ENCODE measurements at regions not wholly inside any gene's neighbourhood (a gene's known extent, or its start where the extent isn't known, plus 50 kb on each side); places are given as distances from the start of the nearest gene placed in this dataset.

DNA sequence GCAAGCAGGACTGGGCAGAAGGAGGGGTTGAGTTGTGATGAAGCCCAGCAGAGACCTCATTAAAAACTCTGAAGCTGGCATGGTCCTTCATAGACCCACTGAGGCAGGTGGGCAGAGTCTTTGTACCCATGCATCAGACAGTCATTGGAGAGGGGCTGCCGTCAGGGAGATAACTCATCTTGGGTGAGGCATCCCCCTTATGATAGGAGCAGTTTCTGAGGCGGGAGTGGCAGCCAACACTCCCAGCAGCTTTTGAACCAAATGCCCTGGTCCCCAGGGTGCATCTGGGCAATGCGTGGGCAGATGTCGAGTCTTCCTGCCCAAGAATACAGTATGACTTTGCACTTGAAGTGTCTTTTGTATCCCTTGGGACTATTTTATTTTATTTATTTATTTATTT, 68.1 kb downstream of the HTR5A start:
- no peak for DNase-seq (ENCODE audit: low read depth)

- DNase-seq (ENCODE audit: low read depth), result no peak
These were observed 71.4 kb downstream of the HTR5A start for GRCh38 chr7:155141562-155141961.

- no peak for DNase-seq (ENCODE audit: low read depth)
These were observed 73.3 kb downstream of the HTR5A start for GRCh38 chr7:155143381-155143780.

DNA sequence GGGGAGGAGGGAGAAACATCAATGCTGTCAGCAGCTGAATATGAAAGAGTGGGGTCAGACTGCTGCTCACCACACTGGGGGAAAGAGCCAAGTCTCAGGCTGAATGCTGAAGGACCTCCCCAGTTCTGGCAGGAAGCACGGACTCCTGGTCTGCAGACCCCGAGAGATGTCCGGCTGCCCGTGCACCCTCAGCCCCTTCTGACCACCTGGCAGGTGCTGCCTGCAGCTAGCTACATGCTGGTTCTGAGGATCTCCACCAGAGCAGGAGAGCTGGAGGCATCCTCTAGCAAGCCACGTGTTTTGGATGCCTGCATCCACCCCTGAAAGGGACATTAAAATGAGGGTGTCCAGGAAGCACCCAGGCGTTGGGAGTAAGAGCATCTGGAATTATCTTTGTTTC, 74.2 kb downstream of the HTR5A start:
- no peak for DNase-seq (ENCODE audit: low read depth)

- DNase-seq (ENCODE audit: low read depth), result no peak
These were observed 75.5 kb downstream of the HTR5A start for GRCh38 chr7:155145477-155146255.

GRCh38 chr7:155147172-155147571, 77.0 kb downstream of the HTR5A start:
- no peak for DNase-seq (ENCODE audit: low read depth)

- no peak for DNase-seq (ENCODE audit: low read depth)
These were observed 77.5 kb downstream of the HTR5A start for GRCh38 chr7:155147624-155148023.

DNA sequence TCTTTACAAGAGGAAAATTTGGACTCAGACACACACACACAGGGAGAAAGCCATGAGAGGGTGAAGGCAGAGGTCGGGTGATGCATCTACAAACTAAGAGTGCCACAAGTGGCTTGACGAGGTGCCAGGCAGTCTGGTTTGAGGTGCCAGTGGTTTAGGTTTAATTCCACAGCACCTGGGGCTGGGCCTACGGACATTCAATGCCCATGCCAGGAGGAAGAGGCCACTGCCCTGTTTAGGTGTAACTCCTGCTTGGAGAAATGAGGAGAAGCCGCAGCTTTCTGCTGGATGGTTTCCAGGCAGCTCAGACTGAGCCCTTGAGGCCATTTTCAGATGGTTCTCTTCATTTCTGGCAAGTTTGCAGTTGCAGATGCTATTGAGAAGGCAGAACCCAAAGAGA, 83.6 kb downstream of the HTR5A start:
- no peak for DNase-seq (ENCODE audit: low read depth)

DNA sequence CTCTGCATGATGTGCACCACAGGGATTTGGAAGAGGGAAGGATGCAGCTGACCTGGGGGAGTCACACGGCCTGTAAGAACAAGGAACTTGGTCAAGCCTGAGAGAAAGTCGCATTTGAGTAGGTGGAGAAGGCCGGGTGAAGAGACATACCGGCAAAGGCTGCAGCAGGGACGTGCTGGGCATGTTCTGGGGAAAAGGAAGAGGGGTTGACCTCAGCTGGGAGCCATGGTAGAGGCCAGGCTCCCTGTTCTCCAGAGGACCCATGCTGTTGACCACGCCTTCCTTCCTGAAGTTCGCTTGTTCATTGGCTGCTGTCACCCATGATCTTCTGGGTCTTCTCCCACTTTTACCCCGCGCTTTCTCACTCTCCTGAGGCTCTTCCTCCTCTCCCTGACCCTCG, 84.5 kb downstream of the HTR5A start:
- no peak for DNase-seq (ENCODE audit: low read depth)

DNA sequence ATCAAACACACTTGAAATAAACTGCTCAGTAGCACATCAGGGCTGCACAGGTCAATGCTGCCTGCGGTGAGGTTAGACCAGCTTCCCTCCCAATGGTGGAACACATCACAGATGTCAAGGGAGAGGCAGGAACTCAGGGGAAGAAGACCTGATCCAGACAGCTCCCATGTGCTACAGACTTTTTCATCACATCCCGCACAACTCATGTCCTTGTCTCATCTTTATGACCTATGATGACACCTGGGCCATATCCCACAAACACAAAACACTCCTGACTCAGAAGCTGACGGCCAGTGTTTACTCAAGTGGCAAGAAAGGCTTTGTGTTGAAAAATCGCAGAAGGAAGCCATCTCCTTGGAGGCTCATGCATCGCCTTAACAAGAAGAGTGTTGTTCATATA, 91.6 kb downstream of the HTR5A start:
- DNase-seq (ENCODE audit: low read depth), result no peak

DNA sequence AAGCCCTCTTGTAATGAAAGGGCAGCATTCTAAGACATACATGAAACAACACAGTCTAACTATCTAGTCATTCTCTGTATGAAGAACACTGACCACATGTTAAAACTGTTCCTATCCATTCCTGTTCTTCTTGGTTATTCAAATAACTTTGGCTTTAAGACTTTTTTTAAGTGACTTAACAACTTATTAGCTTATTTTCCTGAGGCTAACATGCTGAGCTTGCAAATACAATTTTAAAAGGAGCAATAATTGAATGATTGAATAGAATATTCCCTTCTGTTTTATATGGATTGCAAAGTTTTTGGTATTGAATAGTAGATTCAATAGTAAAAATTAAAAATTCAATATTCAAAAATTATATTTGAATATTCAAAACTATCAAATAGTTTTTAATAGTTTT, 92.3 kb downstream of the HTR5A start:
- DNase-seq (ENCODE audit: low read depth), result no peak

GRCh38 chr7:155163696-155164095, 93.6 kb downstream of the HTR5A start:
- DNase-seq (ENCODE audit: low read depth), result no peak

GRCh38 chr7:155164316-155164715, 94.2 kb downstream of the HTR5A start:
- no peak for DNase-seq (ENCODE audit: low read depth)

DNA sequence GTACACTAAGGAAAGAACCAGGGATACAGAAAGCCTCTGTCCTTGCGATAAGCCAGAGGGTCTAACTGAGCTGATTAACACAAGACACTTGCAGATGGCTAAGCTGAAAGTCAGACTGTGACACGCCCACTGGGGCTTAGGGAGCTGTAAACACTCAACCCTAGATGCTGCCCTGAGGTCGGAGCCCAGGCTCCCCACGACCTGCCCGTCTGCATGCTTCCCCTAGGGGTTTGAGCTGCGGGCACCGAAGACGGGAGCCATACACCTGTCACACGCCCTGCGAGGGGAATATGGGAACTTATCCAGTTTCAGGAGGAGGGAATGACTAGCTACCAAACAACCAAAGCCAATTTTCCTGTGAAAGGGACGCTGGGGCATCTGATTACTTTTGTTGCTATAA, 96.0 kb downstream of the HTR5A start:
- no peak for DNase-seq (ENCODE audit: low read depth)

- DNase-seq (ENCODE audit: low read depth), result peak; percentile 62
These were observed 96.7 kb downstream of the HTR5A start for GRCh38 chr7:155166673-155167370.

DNA sequence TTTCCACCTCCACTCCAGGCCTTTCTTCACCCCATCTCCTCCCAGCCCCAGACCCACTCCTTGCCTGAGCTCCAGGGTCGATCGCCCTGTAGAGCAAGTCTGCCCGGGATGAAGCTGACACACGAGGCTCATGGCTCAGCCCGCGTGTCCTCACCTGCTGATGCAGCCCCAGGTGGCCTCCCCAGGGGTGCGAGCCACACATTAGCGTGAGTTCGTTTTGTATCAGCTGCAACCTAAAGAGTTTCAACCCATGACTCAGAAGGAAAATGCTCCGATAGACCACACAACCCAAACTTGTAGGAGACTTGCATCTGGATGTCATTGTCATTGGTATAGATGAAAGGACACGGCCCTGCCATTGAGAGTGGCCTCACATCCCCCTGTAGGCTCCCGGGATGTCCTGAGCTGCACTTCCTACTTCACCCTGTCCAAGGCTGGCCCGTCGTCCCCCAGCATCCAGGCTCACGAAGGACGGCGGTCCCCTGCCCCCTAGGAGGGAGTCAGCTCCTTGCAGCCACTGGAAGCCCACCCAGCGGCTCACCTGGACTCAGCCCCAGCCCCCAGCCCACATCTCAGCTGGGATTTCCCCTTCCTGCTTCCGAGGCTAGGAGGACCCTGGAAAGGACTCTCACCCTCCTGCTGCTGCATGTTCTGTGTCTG, 97.7 kb downstream of the HTR5A start:
- no peak for DNase-seq (ENCODE audit: low read depth)

DNA sequence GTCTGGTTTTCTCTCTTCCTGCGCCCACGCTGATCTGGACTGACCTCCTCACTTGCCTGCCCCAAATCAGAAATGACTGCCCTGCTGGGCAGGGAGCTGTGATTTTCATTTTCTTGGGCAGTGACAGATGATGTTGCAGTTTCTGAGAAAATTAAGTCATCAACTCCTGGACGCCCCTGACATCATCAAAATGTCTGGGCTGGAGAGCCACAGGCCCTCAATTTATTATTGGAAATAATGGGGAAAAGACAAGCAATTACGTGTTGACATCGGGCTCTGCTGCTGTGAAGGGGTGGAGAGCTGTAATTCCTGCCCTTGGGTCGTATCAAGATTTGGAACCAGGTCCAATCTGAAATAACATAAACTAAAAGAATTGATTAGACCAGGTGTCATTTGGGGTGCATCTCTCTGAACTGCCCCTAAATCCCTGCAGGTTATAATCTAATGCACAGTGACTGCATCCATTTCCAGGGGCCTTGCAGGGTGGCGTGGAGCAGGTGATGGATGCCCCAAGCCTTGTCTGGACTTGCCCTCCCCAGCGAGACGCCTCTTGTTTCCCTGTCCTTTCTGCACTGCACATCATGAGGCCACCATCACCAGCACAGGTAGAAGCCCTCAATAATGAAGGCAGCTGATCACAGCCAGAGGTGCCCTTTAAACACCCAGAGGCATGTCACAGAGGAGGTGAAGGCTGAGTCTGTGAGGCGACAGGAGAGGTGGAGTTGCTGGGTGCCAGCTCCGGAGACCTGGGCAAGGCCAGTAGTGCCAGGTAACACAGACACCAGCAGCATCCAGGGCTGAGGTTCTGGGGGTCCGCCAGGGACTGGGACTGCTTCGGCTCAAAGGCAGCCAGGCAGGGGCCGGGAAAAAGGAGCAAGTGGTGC, 98.7 kb downstream of the HTR5A start:
- no peak for DNase-seq (ENCODE audit: low read depth)

DNA sequence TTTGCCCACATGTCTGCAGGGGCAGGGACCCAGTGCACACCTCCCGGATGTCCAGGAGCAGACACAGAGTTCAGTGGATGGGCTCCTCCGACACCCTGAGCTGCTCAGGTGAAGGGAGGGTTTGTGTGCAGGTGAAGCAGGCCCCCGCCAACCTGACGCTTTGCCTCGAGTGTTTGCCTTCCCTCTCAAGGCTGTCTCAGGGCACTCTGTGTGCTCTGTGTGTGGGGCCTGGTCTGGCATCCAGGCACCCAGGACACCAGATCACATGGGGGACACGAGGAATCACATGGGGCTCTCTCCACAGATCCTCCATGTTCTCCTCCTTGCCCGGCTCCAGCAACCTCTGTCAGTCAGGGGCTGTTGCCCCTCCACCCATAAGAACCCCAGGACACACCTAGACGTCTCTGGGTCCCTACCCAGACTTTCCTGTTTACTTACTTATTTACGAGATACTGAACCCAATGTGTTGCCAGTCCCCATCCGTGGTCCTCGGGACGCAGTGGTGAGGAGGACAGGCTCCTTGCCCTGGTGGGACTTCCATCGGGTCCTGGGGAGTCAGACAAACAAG, 99.5 kb downstream of the HTR5A start:
- no peak for DNase-seq (ENCODE audit: low read depth)

GRCh38 chr7:155170331-155170730, 100.2 kb downstream of the HTR5A start:
- no peak for DNase-seq (ENCODE audit: low read depth)

- DNase-seq (ENCODE audit: low read depth), result no peak
These were observed 102.0 kb downstream of the HTR5A start for GRCh38 chr7:155172141-155172540.

DNA sequence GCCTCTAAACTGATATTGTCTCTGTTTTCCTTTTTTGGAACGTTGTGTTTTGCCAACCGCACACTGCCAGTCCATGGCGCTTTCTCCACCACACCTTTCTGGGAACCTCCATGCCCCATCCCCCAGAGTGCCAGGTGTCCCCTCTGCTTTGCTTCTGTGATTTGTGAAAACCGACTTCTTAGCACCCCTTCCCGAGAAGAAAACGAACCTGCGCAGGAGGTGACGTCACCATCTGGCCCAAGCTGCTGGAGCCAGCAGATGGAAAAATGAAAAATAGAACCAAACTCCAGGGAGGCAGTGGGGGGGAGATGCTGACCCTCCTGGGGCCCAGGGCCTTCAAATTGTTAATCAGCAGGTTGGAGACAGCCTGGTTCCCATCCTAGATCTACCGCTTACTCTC, 103.8 kb downstream of the HTR5A start:
- no peak for DNase-seq (ENCODE audit: low read depth)

DNA sequence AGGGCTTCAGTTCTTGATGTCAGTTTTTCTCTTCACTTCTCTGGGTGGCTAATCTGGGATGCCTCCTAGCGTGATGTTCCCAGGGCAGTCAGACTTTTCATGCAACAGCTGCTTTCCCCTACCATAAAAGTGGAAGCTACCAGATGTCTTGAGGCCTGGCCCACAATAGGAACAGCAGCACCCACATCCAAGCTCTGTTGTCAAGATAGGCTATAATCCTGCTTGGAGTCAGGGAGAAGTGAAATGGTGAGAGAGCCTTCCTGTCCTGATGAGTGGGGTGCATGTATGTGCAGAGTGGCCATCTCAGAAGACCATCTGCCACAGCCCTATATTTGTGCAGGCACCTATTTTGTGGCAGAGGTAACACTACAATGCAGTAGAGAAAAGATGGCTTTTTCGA, 108.0 kb downstream of the HTR5A start:
- no peak for DNase-seq (ENCODE audit: low read depth)
